GM12878 (cell line): ENCODE measurements at regions not wholly inside any gene's neighbourhood (a gene's known extent, or its start where the extent isn't known, plus 50 kb on each side); places are given as distances from the start of the nearest gene placed in this dataset.

ENCODE experiments used
- CREB1 ChIP-seq: IDR thresholded peaks from 2 replicates; pipeline ENCODE4 v1.6.1; 2012; ENCODE audit warnings: low read depth, mild to moderate bottlenecking, inconsistent platforms
- CTCF ChIP-seq, 3 experiments: IDR thresholded peaks in 2 of 3; conservative IDR thresholded peaks in 1 of 3; 2 replicates each; pipeline ENCODE4 v1.5.1; 2011; ENCODE audit warnings: low read depth in 3 of 3, low read length in 3 of 3, mild to moderate bottlenecking in 3 of 3, control low read depth in 2 of 3, moderate library complexity in 2 of 3, inconsistent platforms in 1 of 3, mixed read lengths in 1 of 3; ENCODE audit not compliant: control insufficient read depth in 2 of 3, insufficient read depth in 1 of 3; ENCODE audit errors: extremely low read depth in 1 of 3
- NFYB ChIP-seq: IDR thresholded peaks from 2 replicates; pipeline ENCODE4 v1.6.1; 2011; ENCODE audit warnings: low read depth, mild to moderate bottlenecking, low read length, improper control_type of control experiment, moderate library complexity; ENCODE audit not compliant: insufficient read depth
- TF ChIP-seq, protein P1 (sequence below): fragments of 450-650 bp; IDR thresholded peaks from 2 replicates; pipeline ENCODE4 v1.6.1; 2016; ENCODE audit warnings: mild to moderate bottlenecking

DNA sequence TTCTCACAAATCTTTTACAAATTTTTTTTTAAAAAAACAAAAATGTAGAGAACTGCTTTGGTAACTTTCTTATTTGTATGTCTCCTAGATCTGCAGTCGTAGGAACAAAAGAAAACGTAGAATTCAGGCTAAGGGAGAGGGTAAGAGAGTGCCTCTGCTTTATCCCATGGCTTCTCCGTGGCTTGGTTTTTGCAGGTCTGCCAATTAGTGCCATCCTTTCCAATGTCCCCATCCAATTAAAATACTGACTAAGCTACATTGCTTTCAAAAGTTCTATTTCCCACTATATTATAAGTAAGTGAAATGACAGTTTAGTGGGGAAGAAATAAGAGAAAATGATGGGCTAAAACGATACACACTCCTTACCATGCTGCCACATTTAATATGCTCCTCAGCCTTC lies 209.3 kb downstream of the CRPPA start:
- TF ChIP-seq, protein P1, sequence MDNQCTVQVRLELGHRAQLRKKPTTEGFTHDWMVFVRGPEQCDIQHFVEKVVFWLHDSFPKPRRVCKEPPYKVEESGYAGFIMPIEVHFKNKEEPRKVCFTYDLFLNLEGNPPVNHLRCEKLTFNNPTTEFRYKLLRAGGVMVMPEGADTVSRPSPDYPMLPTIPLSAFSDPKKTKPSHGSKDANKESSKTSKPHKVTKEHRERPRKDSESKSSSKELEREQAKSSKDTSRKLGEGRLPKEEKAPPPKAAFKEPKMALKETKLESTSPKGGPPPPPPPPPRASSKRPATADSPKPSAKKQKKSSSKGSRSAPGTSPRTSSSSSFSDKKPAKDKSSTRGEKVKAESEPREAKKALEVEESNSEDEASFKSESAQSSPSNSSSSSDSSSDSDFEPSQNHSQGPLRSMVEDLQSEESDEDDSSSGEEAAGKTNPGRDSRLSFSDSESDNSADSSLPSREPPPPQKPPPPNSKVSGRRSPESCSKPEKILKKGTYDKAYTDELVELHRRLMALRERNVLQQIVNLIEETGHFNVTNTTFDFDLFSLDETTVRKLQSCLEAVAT, result no peak
- no peak for TF ChIP-seq CTCF (IDR thresholded peaks at IDR 0.05 in 2 of 3, conservative IDR thresholded peaks at IDR 0.05 in 1 of 3; ENCODE audit: control insufficient read depth in 2 of 3, extremely low read depth in 1 of 3, insufficient read depth in 1 of 3, low read depth in 3 of 3, low read length in 3 of 3)
- no peak for TF ChIP-seq NFYB
- no peak for TF ChIP-seq CREB1
